Mesothelial cell of epicardium (in vitro differentiated cells): ENCODE measurements at regions not wholly inside any gene's neighbourhood (a gene's known extent, or its start where the extent isn't known, plus 50 kb on each side); places are given as distances from the start of the nearest gene placed in this dataset.

Experiments
- DNase-seq, 2 experiments: peaks; one replicate each; pipeline ENCODE4 v3.0.0; 2021; ENCODE audit warnings: low spot score in 2 of 2; ENCODE audit not compliant: unreplicated experiment in 2 of 2
- H3K27ac Mint-ChIP-seq: 2 replicates; pipeline ENCODE4 v1.8.0; 2021; ENCODE audit warnings: mixed read lengths
- H3K27me3 Mint-ChIP-seq: 2 replicates; pipeline ENCODE4 v1.8.0; 2021; ENCODE audit warnings: low read depth, mixed read lengths
- H3K36me3 Mint-ChIP-seq: 2 replicates; pipeline ENCODE4 v1.8.0; 2021; ENCODE audit warnings: mixed read lengths
- H3K4me1 Mint-ChIP-seq: 2 replicates; pipeline ENCODE4 v1.8.0; 2021; ENCODE audit warnings: mixed read lengths
- H3K4me3 Mint-ChIP-seq: 2 replicates; pipeline ENCODE4 v1.8.0; 2021; ENCODE audit warnings: mild to moderate bottlenecking, moderate library complexity, mixed read lengths
- H3K9me3 Mint-ChIP-seq: 2 replicates; pipeline ENCODE4 v1.8.0; 2021; ENCODE audit warnings: mixed read lengths
- TF ChIP-seq, protein P1 (sequence below): fragments of 200-600 bp; sonication (generic); IDR thresholded peaks from one replicate; pipeline ENCODE4 v1.5.0; 2021; ENCODE audit warnings: antibody characterized with exemption; ENCODE audit not compliant: unreplicated experiment

DNA sequence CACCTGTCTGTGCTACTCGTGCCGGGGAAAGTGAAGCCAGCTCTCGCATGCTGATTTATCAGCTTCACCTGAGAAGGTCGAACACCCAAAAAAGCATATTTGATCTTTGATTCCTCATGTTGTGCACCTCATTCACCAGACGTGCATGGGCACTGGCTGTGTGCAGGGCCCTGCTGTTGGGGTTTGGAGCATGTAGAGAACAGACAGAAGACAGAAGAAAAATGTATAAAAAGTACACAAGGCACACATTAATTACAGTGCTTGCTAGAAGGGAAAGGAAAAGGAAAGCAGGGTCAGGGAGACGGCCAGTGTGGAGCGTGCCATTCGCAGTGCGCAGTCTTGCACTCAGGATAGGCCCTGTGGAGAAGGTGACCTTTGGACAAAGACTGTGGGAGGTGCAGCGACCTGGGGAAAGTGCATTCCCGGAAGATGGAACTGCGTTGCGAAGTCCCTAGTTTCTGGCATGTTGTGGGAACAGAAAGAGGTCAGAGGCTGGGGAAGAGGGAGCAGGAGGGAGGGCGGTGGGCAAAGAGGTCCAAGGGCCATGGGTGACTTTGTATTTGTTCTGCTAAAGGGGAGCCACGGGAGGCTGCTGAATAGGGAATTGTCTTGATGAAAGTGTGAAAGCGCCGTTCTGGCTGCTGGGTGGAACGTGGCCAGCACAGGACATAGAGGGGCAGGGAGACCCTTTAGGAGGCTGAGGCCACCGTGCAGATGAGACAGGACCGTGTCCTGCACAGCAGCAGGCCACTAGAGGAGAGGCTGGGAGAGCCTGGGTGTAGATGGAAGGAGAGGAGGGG lies 232.8 kb downstream of the GLRX3 start:
- Mint-ChIP-seq H3K4me3 (no peak overlapping the region), H3K4me1 (peaks cover 7% of the 10 kb centered on the region), H3K9me3 (no peaks in the 10 kb centered on the region), H3K36me3 (no peaks in the 10 kb centered on the region), H3K27me3 (peaks cover 43% of the 10 kb centered on the region), H3K27ac (no peak overlapping the region)
- TF ChIP-seq, protein P1, sequence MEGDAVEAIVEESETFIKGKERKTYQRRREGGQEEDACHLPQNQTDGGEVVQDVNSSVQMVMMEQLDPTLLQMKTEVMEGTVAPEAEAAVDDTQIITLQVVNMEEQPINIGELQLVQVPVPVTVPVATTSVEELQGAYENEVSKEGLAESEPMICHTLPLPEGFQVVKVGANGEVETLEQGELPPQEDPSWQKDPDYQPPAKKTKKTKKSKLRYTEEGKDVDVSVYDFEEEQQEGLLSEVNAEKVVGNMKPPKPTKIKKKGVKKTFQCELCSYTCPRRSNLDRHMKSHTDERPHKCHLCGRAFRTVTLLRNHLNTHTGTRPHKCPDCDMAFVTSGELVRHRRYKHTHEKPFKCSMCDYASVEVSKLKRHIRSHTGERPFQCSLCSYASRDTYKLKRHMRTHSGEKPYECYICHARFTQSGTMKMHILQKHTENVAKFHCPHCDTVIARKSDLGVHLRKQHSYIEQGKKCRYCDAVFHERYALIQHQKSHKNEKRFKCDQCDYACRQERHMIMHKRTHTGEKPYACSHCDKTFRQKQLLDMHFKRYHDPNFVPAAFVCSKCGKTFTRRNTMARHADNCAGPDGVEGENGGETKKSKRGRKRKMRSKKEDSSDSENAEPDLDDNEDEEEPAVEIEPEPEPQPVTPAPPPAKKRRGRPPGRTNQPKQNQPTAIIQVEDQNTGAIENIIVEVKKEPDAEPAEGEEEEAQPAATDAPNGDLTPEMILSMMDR = no peak
- no peak for DNase-seq

DNA sequence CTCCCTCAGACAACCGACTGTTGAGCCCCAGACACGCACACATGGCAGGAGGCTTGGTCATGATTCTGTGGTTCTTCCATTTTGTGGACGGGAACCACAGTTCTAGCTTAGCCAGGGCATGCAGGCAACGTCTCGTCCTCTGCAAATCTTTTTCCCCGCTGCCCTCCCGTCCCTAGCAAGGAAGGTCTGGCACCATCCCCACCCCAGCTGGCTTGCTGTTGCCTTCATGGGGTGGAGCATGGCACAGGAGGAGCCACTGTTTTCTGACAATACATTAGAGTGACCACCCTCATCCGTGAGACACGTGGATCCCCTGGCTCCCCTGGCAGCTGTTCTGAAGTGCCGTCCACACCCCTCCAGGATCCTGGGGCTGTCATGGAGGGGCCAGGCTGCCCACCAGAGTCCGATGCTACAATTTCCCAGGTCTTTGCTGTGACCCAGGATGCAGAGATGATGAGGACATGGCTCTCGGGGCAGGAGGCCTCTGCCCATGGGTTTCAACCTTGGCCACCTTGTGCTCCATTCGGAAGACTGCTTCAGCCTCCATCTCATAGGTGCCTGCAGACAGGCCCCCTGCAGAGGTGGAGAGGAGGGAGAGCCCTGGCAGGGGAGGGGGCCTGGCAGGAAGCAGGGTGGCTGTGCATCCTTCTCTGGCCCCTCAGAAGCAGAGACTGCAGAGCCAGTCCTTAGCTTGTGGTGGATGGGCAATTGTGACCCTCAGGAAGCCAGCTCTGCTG lies 233.6 kb downstream of the GLRX3 start:
- peaks cover 41% of the 10 kb centered on the region for H3K27me3 Mint-ChIP-seq
- H3K9me3 Mint-ChIP-seq = no peaks in the 10 kb centered on the region
- H3K4me1 Mint-ChIP-seq = peaks cover 7% of the 10 kb centered on the region
- TF ChIP-seq, protein P1 = no peak
- H3K36me3 Mint-ChIP-seq = no peaks in the 10 kb centered on the region
- H3K4me3 Mint-ChIP-seq = no peak overlapping the region
- no peak for DNase-seq
- H3K27ac Mint-ChIP-seq = no peak overlapping the region

GRCh38 chr10:130370721-130371120 lies 234.5 kb downstream of the GLRX3 start:
- TF ChIP-seq, protein P1 = no peak
- Mint-ChIP-seq H3K27ac (no peak overlapping the region), H3K4me1 (peaks cover 7% of the 10 kb centered on the region), H3K36me3 (no peaks in the 10 kb centered on the region), H3K27me3 (peaks cover 35% of the 10 kb centered on the region), H3K9me3 (no peaks in the 10 kb centered on the region), H3K4me3 (no peak overlapping the region)
- DNase-seq = no peak

DNA sequence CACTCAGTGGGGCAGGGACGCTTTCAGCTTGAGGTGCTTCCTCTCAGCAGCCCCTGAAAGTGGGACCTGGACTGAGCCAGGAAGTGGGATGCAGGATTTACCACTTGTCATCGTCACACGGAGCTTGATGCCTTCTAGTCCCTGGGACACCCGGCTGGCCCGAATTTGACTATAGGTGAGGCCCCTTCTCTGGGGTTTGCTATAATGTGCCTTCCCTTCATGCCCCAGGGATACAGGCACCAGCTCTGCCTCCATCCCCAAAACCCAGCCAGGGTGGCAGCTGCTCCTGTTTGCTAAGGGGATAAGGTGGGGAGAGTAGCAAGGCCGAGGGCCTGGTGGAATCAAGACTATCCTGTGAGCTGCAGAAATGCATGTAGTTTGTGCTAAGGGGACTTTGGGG lies 235.0 kb downstream of the GLRX3 start:
- no peaks in the 10 kb centered on the region for H3K36me3 Mint-ChIP-seq
- H3K27ac Mint-ChIP-seq = no peak overlapping the region
- H3K27me3 Mint-ChIP-seq = peaks cover 35% of the 10 kb centered on the region
- H3K4me3 Mint-ChIP-seq = no peak overlapping the region
- no peaks in the 10 kb centered on the region for H3K9me3 Mint-ChIP-seq
- DNase-seq = no peak
- TF ChIP-seq, protein P1 = no peak
- peaks cover 7% of the 10 kb centered on the region for H3K4me1 Mint-ChIP-seq

DNA sequence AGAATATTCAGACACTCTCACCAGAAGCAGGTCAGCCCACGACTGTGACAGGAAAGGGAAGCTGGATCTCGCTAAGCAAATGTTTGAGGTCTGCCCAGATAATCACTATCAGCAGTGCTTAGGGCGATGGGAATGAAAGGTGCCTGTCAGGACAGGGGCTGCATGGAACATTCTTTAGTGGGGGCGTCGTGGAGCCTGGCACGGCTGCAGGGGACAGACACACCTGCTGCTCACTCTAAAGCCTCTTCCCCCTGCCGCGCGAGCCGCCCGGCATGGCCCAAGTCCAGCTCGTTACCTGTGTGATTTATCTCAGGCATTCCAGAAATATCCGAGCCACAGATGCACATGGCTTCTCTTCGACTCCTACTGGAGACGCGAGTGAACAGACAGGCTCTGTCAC lies 235.5 kb downstream of the GLRX3 start:
- no peaks in the 10 kb centered on the region for H3K36me3 Mint-ChIP-seq
- no peaks in the 10 kb centered on the region for H3K9me3 Mint-ChIP-seq
- no peak overlapping the region for H3K27ac Mint-ChIP-seq
- TF ChIP-seq, protein P1 = no peak
- no peak for DNase-seq
- H3K4me1 Mint-ChIP-seq = peaks cover 7% of the 10 kb centered on the region
- H3K27me3 Mint-ChIP-seq = peaks cover 34% of the 10 kb centered on the region
- peak overlapping the region; percentile 5 for H3K4me3 Mint-ChIP-seq
